Stromal cell of bone marrow (primary cell): ENCODE measurements at regions not wholly inside any gene's neighbourhood (a gene's known extent, or its start where the extent isn't known, plus 50 kb on each side); places are given as distances from the start of the nearest gene placed in this dataset.
"Not testable (repeated sequence)": the region's sequence is repeated elsewhere in the genome, so short reads cannot be mapped to it uniquely, and the experiment has no call there.

Experiments used
- DNase-seq: peaks from one replicate; pipeline ENCODE4 v3.0.0-alpha.2; 2012; ENCODE audit warnings: low read depth

DNA sequence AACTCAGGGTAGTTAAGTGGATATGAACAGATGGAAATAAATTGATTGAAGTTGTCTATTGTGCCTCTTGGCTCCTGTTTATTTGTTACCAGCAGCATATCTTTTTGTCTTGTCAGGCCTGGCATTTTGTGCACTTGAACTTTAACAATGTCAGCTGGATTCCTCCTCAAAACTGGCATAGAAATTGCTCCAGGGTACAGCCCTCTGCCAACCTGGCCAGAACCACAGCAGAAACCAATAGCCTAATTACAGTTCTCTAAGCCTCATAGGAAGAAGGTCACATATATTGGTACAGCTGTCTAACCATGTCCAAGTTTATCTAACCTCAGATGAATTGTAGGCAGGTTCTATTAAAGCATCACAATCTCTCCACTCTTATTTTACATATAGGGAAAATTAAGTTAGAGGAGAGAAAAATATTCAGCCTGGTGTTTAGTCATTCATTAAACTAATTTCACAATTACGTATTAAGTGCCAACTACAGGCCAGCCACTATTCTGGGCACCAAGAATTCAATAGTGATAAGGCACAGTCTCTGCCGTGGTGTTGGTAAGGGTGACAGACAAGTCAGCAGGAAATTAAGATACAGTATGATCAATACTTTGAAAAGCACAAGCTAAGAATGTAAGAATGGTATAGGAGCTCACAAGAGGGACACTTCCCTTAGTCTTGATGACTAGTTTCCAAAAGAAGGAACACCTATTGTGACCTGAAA is 452.9 kb upstream of the NECTIN3 start:
- DNase-seq = no peak

DNA sequence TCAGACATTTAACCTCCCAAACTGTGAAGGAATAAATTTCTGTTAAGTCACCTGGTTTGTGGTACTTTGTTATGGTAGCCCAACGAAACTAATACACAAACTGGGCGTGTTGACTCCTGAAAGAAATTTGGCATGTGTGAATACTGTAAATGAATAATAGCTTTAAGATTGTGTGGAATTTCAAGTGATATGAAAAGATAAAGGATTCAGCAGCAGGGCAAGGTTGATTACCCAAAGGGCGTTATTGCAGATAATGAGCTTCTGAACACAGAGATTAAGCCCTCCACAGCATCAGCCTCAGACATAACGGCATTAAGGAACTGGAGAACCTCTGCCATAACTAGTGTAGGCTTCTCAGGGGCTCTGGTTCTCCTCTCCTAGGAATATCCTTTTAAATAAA is 451.5 kb upstream of the NECTIN3 start:
- no peak for DNase-seq

DNA sequence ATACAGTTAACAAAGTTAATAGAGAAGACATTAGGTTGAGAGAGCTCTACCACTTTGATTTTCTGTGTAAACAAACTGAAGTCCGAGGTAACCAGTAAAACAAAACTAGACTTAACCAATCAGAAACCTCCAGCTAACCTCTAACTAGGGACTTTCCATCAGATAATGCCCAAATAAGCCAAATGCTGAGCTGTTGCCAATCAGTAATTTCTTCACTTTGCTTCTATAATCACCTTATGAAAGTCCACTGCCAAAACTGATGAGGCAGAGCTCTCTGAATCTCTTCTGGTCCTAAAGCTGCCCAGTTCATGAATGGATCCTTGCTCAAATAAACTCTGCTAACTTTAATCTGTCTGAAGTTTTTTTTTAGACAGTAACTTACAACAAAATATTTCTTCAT is 448.0 kb upstream of the NECTIN3 start:
- no peak for DNase-seq

DNA sequence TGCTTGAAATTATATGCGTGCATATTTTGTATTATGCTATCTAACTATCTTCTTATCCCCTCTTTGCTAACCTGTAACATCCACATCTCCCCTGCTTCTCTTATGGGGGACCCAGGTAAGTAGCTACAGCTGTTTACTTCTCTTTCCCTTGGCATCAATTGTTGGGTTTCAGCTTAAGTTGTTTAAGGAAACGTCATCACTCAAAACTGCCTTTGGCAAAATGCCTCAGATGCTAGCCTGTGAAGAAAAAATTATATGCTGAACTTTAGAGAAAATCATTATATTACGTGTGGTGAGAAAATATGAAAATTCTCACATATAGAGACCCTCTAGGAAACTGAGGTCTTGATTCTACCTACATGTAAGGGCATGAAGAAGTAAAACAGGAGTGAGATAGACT is 447.0 kb upstream of the NECTIN3 start:
- no peak for DNase-seq

- DNase-seq = no peak
These were observed 446.3 kb upstream of the NECTIN3 start for GRCh38 chr3:110625201-110625747.

DNA sequence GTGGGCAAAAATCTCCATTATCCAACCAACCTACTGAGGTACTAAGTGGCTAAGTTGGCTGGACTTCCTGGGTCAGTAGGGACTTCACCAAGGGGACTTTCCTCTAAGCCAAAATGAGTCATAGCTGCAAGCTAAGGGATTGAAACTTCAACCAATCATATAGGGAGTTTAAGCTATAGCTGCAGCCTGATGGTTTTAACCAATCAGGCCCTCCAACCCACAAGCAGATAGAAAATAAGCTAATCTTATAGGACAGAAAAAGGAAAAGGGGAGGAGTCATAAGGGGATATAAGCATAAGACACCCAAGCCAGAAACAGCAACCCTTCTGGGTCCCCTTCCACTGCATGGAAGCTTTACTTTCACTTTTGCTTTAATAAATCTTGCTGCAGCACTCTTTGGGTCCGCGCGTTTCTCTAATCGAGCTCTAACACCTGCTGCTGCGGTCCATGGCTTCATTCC is 444.9 kb upstream of the NECTIN3 start:
- not testable (repeated sequence) for DNase-seq

- DNase-seq = no peak
These were observed 442.8 kb upstream of the NECTIN3 start for GRCh38 chr3:110628650-110629301.

GRCh38 chr3:110629917-110630316 is 441.7 kb upstream of the NECTIN3 start:
- no peak for DNase-seq

GRCh38 chr3:110644203-110644602 is 427.4 kb upstream of the NECTIN3 start:
- DNase-seq = no peak

DNA sequence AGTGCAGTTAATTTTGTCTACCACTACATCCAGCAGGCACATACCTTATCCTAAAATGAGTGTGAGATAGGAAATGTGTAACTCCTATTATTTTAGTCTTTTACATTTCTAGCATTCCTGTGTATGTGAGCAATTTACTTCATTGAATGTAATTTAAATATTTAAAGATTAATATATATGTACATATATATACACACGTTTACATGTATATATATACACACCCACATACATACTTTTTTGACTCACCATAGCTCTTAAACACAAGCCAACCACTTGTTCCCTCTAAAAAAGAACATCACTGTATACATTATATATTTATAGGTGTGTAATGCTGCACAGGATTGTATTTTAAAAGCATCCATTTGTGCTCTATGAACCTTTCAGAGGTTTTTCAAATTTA is 425.6 kb upstream of the NECTIN3 start:
- no peak for DNase-seq

DNA sequence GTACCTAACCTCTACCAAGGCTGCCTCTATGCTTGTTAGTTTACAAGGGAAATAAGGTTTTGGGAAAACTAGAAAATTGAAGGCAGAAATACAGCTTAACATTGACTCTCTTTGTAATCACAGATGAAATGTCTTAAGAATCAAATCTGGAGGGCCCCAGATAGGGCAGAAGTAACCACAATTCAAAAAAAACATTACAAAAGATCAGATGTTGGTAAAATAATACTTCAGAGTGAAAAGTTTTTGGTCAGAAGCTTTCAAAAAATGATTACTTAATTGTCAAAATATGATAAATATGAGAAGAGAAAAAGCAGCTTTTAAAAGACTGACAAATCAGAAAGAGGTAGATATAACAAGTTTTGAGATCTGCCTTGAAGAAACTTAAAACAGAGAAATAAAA is 425.1 kb upstream of the NECTIN3 start:
- DNase-seq = no peak

GRCh38 chr3:110647586-110647985 is 424.0 kb upstream of the NECTIN3 start:
- no peak for DNase-seq

DNA sequence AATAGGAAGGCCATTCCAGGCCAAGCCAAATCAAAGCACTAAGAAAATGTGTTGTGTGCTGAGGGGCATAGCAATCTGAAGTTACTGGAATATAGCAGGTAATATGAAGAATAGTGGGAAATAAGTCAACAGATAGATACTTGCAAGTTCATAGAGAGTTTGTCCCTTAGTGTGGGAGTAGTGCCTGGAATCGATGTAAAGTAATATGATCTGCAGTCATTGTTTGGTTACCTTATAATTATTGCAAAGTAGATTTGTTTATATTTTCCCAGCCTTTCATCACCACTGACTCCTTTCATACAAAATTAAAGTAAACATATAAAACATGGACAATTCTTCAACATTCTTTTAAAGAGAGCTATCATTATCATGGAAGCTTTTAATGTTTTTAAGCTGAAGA is 420.9 kb upstream of the NECTIN3 start:
- no peak for DNase-seq

- DNase-seq = no peak
These were observed 416.6 kb upstream of the NECTIN3 start for GRCh38 chr3:110654843-110655502.

- DNase-seq = no peak
These were observed 415.1 kb upstream of the NECTIN3 start for GRCh38 chr3:110656394-110657025.

- no peak for DNase-seq
These were observed 407.5 kb upstream of the NECTIN3 start for GRCh38 chr3:110664148-110664547.

DNA sequence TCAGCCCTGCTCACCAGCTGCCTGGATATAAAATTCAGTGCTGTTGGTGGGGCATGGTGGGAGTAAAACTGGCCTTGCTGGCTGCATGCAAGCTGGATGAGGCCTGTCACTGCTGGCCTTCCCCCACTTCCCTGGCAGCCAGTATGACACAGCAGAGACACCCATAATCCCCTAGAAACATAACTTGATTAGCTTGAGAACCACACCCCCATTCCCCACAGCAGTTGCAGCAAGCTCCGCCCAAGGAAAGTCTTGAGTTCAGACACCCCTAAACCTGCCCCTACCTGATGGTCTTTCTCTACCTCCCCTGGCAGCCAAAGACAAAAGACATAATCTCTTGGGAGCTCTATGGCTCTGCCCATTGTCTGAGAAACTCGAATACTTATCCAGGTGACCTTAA is 405.1 kb upstream of the NECTIN3 start:
- DNase-seq = no peak

- no peak for DNase-seq
These were observed 404.4 kb upstream of the NECTIN3 start for GRCh38 chr3:110667216-110667615.

- DNase-seq = no peak
These were observed 401.2 kb upstream of the NECTIN3 start for GRCh38 chr3:110670407-110670806.

- no peak for DNase-seq
These were observed 394.1 kb upstream of the NECTIN3 start for GRCh38 chr3:110677506-110677905.

DNA sequence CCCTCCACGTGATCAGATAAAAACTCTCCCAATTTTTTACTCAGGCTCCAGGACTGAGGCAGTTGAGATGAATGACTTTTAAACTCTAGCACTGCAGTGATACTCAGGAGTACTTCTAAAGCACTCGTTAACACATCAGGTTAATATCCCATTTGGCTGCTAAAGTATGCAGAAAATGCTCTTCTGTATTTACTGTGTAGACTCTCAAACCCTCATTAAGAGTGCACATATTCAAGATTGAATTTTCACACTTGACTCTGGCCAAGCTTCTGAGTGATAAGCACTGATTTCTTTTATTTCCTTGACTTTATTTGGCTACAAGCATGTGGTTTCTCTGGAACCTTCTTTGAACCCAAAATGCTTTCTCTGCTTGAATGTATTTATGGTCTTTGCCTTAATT is 392.3 kb upstream of the NECTIN3 start:
- DNase-seq = no peak

DNA sequence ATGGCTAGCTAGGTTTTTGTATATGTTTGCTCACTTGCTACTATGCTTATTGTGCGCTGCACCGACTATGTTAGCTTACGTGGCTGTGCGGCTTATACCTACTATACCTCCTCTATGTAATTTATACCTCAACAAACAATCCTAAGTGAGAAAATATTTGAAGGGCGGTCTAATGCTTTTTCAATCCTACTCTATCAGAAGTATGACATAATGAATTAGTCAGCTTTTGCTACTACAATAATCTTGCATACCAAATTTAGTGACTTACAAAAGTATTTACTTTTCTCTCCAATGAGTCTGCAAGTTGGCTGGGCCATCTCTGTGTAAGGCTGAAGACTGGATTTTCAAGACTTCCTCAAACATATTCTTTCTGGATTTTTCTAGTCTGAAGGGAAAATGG is 391.2 kb upstream of the NECTIN3 start:
- DNase-seq = no peak

DNA sequence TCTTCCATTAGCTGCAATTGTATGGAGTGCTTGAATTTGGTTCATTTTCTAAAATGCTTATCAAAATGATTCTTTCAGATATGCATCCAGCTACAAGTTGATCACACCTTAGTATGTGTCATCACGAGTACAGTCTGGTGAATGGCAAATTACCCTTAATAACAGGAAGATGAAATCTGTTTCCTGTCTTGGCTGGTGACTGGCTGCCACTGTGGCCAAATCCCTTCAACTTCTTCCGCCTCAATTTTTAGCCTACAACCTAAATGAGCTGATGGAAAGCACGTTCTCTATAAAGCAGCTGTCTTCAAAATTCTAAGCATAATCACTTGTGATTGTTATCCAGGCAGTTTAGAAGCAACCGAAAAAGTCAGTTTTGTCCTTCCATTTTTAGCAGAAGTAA is 387.1 kb upstream of the NECTIN3 start:
- no peak for DNase-seq
